Type B pancreatic cell (in vitro differentiated cells): ENCODE measurements at regions not wholly inside any gene's neighbourhood (a gene's known extent, or its start where the extent isn't known, plus 50 kb on each side); places are given as distances from the start of the nearest gene placed in this dataset.
A peak's percentile ranks its signal among the peaks of the same experiment; 100 is the strongest.
"Not testable (repeated sequence)": the region's sequence is repeated elsewhere in the genome, so short reads cannot be mapped to it uniquely, and the experiment has no call there.

Experiments
- DNase-seq: peaks from one replicate; pipeline ENCODE4 v3.0.0; 2021; ENCODE audit warnings: mixed read lengths; ENCODE audit not compliant: unreplicated experiment; ENCODE audit errors: extremely low spot score
- H3K27ac Mint-ChIP-seq: 2 replicates; pipeline ENCODE4 v1.8.0; 2021; ENCODE audit warnings: mild to moderate bottlenecking, mixed read lengths
- H3K27me3 Mint-ChIP-seq: 2 replicates; pipeline ENCODE4 v1.8.0; 2021; ENCODE audit warnings: mixed read lengths
- H3K36me3 Mint-ChIP-seq: 2 replicates; pipeline ENCODE4 v1.8.0; 2021; ENCODE audit warnings: mixed read lengths
- H3K4me1 Mint-ChIP-seq: one replicate; pipeline ENCODE4 v1.8.0; 2021; ENCODE audit warnings: mixed read lengths; ENCODE audit not compliant: unreplicated experiment
- H3K4me3 Mint-ChIP-seq: 2 replicates; pipeline ENCODE4 v1.8.0; 2021; ENCODE audit warnings: mild to moderate bottlenecking, mixed read lengths
- H3K9me3 Mint-ChIP-seq: 2 replicates; pipeline ENCODE4 v1.8.0; 2021; ENCODE audit warnings: mixed read lengths
- CTCF ChIP-seq: fragments of 200-600 bp; sonication (generic); conservative IDR thresholded peaks from 2 replicates; pipeline ENCODE4 v1.5.0; 2021; ENCODE audit warnings: antibody characterized with exemption, mild to moderate bottlenecking

- Mint-ChIP-seq H3K36me3 (no peaks in the 10 kb centered on the region), H3K27me3 (peaks cover 2% of the 10 kb centered on the region), H3K4me1 (no peaks in the 10 kb centered on the region), H3K4me3 (no peak overlapping the region), H3K27ac (no peak overlapping the region), H3K9me3 (no peaks in the 10 kb centered on the region)
- no peak for TF ChIP-seq CTCF
- DNase-seq: no peak
Observed at GRCh38 chr5:90221951-90222350, 187.6 kb downstream of the CETN3 start.

- H3K27me3 Mint-ChIP-seq: peaks cover 2% of the 10 kb centered on the region
- no peak for TF ChIP-seq CTCF
- no peak overlapping the region for H3K27ac Mint-ChIP-seq
- DNase-seq: no peak
- H3K4me3 Mint-ChIP-seq: no peak overlapping the region
- no peaks in the 10 kb centered on the region for H3K4me1 Mint-ChIP-seq
- H3K36me3 Mint-ChIP-seq: no peaks in the 10 kb centered on the region
- no peaks in the 10 kb centered on the region for H3K9me3 Mint-ChIP-seq
Observed at GRCh38 chr5:90220554-90220953, 189.0 kb downstream of the CETN3 start.

- TF ChIP-seq CTCF: no peak
- Mint-ChIP-seq H3K27ac (no peak overlapping the region), H3K27me3 (no peaks in the 10 kb centered on the region), H3K4me3 (no peak overlapping the region), H3K4me1 (no peaks in the 10 kb centered on the region), H3K36me3 (no peaks in the 10 kb centered on the region), H3K9me3 (no peaks in the 10 kb centered on the region)
- DNase-seq: no peak
Observed at GRCh38 chr5:90214991-90215390, 194.6 kb downstream of the CETN3 start.

DNA sequence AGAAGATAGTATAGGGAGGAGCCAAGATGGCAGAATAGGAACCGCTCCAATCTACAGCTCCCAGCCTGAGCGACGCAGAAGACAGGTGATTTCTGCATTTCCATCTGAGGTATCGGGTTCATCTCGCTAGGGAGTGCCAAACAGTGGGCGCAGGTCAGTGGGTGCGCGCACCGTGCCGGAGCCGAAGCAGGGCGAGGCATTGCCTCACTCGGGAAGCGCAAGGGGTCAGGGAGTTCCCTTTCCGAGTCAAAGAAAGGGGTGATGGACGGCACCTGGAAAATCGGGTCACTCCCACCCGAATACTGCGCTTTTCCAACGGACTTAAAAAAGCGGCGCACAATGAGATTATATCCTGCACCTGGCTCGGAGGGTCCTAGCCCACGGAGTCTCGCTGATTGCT lies 201.2 kb downstream of the CETN3 start:
- not testable (repeated sequence) for H3K4me1 Mint-ChIP-seq, H3K36me3 Mint-ChIP-seq, H3K27me3 Mint-ChIP-seq, DNase-seq, H3K9me3 Mint-ChIP-seq
- peak overlapping the region; percentile 86 for H3K4me3 Mint-ChIP-seq
- H3K27ac Mint-ChIP-seq: peak overlapping the region; percentile 39

DNA sequence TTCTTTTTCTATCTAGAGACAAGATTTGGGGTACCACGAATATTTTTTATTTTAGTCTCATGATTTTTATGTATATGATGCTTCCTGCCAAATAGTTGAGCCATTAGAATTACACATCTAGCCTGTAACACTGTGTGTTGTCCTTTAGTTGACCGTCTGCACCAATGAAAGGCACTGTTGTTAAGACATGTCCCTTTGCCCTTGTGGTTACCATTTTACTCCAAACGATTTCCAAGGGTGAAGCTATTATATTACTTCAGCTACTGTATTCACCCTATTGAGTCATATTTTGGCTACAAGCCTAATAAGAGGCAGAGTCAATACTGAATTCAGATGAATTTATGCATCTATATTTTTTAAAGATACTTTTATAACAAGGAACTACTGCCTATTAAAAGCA lies 207.6 kb downstream of the CETN3 start:
- no peak for TF ChIP-seq CTCF
- no peaks in the 10 kb centered on the region for H3K27me3 Mint-ChIP-seq
- DNase-seq: no peak
- H3K36me3 Mint-ChIP-seq: no peaks in the 10 kb centered on the region
- no peak overlapping the region for H3K27ac Mint-ChIP-seq
- H3K9me3 Mint-ChIP-seq: peaks cover 2% of the 10 kb centered on the region
- no peak overlapping the region for H3K4me3 Mint-ChIP-seq
- peaks cover 3% of the 10 kb centered on the region for H3K4me1 Mint-ChIP-seq

DNA sequence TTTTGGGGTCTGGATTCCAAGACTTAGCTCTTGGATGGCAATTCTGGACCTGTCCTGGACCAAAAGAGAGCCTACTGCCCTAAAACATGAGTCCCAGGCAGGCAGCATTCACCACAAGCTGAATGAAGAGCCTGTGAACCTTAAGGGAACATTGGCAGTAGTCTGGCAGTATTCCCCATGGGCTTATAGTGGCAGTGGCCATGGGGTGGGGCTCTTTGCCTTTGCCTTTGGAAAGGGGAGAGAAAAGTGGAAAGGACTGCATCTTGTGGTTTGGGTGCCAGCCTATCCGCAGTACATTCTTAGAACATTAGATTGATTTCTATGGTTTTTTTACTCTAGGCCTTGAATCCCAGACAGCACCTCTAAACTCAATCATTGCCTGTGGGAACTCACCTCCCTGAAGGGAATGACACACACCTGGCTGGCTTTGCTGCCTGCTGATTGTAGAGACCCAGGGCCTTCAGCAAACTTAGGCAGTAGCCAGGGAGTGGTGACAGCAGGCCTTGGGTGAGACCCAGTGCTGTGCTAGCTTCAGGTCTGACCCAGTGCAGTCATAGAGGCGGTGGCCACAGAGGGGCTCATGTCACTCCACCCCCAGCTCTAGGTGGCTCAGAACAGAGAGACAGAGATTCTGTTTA lies 216.3 kb downstream of the CETN3 start:
- no peaks in the 10 kb centered on the region for H3K4me1 Mint-ChIP-seq
- H3K27ac Mint-ChIP-seq: no peak overlapping the region
- no peaks in the 10 kb centered on the region for H3K9me3 Mint-ChIP-seq
- no peak for TF ChIP-seq CTCF
- H3K36me3 Mint-ChIP-seq: no peaks in the 10 kb centered on the region
- no peaks in the 10 kb centered on the region for H3K27me3 Mint-ChIP-seq
- no peak for DNase-seq
- no peak overlapping the region for H3K4me3 Mint-ChIP-seq
